ENCODE measurements at regions not wholly inside any gene's neighbourhood (a gene's known extent, or its start where the extent isn't known, plus 50 kb on each side); places are given as distances from the start of the nearest gene placed in this dataset.

- no peaks in the 10 kb centered on the region for H3K27me3 ChIP-seq (ENCODE audit: insufficient read depth, low read depth)
- no peaks in the 10 kb centered on the region for H3K79me2 ChIP-seq (ENCODE audit: insufficient read depth, low read depth)
- H3K4me3 ChIP-seq (IDR thresholded peaks at IDR 0.05; ENCODE audit: insufficient read depth, low read depth, low read length), result no peak overlapping the region
- no peaks in the 10 kb centered on the region for H3K4me1 ChIP-seq (ENCODE audit: low read depth, poor library complexity, severe bottlenecking)
- no peak overlapping the region for H3K4me2 ChIP-seq
- no peak overlapping the region for H2AFZ ChIP-seq (ENCODE audit: low read depth)
- no peaks in the 10 kb centered on the region for H3K36me3 ChIP-seq (ENCODE audit: insufficient read depth)
- no peak overlapping the region for H3K9ac ChIP-seq
- no peaks in the 10 kb centered on the region for H4K20me1 ChIP-seq (ENCODE audit: insufficient read depth)
- no peak overlapping the region for H3K27ac ChIP-seq
- no peak for TF ChIP-seq CTCF (conservative IDR thresholded peaks at IDR 0.05; ENCODE audit: low read depth, low read length)
These were observed 724.8 kb upstream of the RIOK2 start for GRCh38 chr5:97907646-97908400.

- no peak for TF ChIP-seq CTCF (conservative IDR thresholded peaks at IDR 0.05; ENCODE audit: low read depth, low read length)
- H2AFZ ChIP-seq (ENCODE audit: low read depth), result no peak overlapping the region
- no peak overlapping the region for H3K4me2 ChIP-seq
- no peaks in the 10 kb centered on the region for H3K36me3 ChIP-seq (ENCODE audit: insufficient read depth)
- no peaks in the 10 kb centered on the region for H3K79me2 ChIP-seq (ENCODE audit: insufficient read depth, low read depth)
- H4K20me1 ChIP-seq (ENCODE audit: insufficient read depth), result no peaks in the 10 kb centered on the region
- no peak overlapping the region for H3K9ac ChIP-seq
- no peak overlapping the region for H3K4me3 ChIP-seq (IDR thresholded peaks at IDR 0.05; ENCODE audit: insufficient read depth, low read depth, low read length)
- H3K27me3 ChIP-seq (ENCODE audit: insufficient read depth, low read depth), result no peaks in the 10 kb centered on the region
- H3K4me1 ChIP-seq (ENCODE audit: low read depth, poor library complexity, severe bottlenecking), result no peaks in the 10 kb centered on the region
- no peak overlapping the region for H3K27ac ChIP-seq
These were observed 726.5 kb upstream of the RIOK2 start for GRCh38 chr5:97909541-97909940.

- Histone ChIP-seq H3K4me3 (IDR thresholded peaks at IDR 0.05; ENCODE audit: insufficient read depth, low read depth, low read length) (no peak overlapping the region), H3K36me3 (ENCODE audit: insufficient read depth) (no peaks in the 10 kb centered on the region)
These were observed 731.4 kb upstream of the RIOK2 start for GRCh38 chr5:97914483-97914882.

GRCh38 chr5:97915106-97915505, 732.1 kb upstream of the RIOK2 start:
- no peak overlapping the region for H3K9ac ChIP-seq
- no peaks in the 10 kb centered on the region for H3K4me1 ChIP-seq (ENCODE audit: low read depth, poor library complexity, severe bottlenecking)
- H3K4me3 ChIP-seq (IDR thresholded peaks at IDR 0.05; ENCODE audit: insufficient read depth, low read depth, low read length), result no peak overlapping the region
- H2AFZ ChIP-seq (ENCODE audit: low read depth), result no peak overlapping the region
- H3K27ac ChIP-seq, result no peak overlapping the region
- H3K36me3 ChIP-seq (ENCODE audit: insufficient read depth), result no peaks in the 10 kb centered on the region
- no peaks in the 10 kb centered on the region for H4K20me1 ChIP-seq (ENCODE audit: insufficient read depth)
- H3K79me2 ChIP-seq (ENCODE audit: insufficient read depth, low read depth), result no peaks in the 10 kb centered on the region
- no peak for TF ChIP-seq CTCF (conservative IDR thresholded peaks at IDR 0.05; ENCODE audit: low read depth, low read length)
- no peak overlapping the region for H3K4me2 ChIP-seq
- H3K27me3 ChIP-seq (ENCODE audit: insufficient read depth, low read depth), result no peaks in the 10 kb centered on the region

More at GRCh38 chr5:97914483-97914882, 731.4 kb upstream of the RIOK2 start:
- no peak overlapping the region for H3K4me2 ChIP-seq
- no peak for TF ChIP-seq CTCF (conservative IDR thresholded peaks at IDR 0.05; ENCODE audit: low read depth, low read length)
- no peaks in the 10 kb centered on the region for H3K27me3 ChIP-seq (ENCODE audit: insufficient read depth, low read depth)
- H3K9ac ChIP-seq, result no peak overlapping the region
- no peak overlapping the region for H2AFZ ChIP-seq (ENCODE audit: low read depth)
- H3K4me1 ChIP-seq (ENCODE audit: low read depth, poor library complexity, severe bottlenecking), result no peaks in the 10 kb centered on the region
- H3K79me2 ChIP-seq (ENCODE audit: insufficient read depth, low read depth), result no peaks in the 10 kb centered on the region
- H4K20me1 ChIP-seq (ENCODE audit: insufficient read depth), result no peaks in the 10 kb centered on the region
- H3K27ac ChIP-seq, result no peak overlapping the region

Measured in KMS-11 (cell line).